DOHH2 (cell line): ENCODE measurements at regions not wholly inside any gene's neighbourhood (a gene's known extent, or its start where the extent isn't known, plus 50 kb on each side); places are given as distances from the start of the nearest gene placed in this dataset.

Experiments used
- EZH2phosphoT487 ChIP-seq: fragments of 200-600 bp; sonication (generic); IDR thresholded peaks from 2 replicates; pipeline ENCODE4 v1.6.1; 2017; ENCODE audit warnings: borderline replicate concordance, mild to moderate bottlenecking, antibody characterized with exemption, low read length, moderate library complexity, mixed read lengths
- TF ChIP-seq, protein P1 (sequence below): fragments of 200-600 bp; sonication (generic); IDR thresholded peaks from one replicate; pipeline ENCODE4 v1.5.1; 2014; ENCODE audit warnings: antibody characterized with exemption, mild to moderate bottlenecking, low read depth, low read length; ENCODE audit not compliant: poor library complexity, severe bottlenecking

DNA sequence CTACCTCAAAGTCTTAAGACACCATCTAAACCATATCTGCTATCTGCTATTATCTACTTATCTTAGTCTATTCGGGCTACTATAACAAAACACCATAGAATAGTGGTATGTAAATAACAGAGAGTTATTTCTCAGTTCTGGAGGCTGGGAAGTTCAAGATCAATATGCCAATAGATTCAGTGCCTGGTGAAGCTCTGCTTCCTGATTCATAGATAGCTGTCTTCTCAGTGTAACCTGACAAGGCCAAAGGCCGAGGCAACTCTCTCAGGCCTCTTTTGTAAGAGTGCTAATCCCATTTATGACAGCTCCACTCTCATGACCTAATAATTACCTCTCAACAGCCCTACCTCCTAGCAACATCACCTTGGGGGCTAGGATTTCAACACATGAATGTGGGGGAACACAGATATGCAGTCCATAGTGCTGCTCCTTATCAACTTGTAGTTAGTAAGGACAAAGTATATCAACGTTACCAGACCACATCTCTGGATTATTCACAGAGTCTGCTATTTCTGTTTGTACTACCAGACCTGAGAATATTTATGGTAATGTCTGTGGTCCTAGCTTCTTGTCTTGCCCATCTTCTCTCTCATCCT, 297.8 kb downstream of the FOXG1 start:
- TF ChIP-seq, protein P1, sequence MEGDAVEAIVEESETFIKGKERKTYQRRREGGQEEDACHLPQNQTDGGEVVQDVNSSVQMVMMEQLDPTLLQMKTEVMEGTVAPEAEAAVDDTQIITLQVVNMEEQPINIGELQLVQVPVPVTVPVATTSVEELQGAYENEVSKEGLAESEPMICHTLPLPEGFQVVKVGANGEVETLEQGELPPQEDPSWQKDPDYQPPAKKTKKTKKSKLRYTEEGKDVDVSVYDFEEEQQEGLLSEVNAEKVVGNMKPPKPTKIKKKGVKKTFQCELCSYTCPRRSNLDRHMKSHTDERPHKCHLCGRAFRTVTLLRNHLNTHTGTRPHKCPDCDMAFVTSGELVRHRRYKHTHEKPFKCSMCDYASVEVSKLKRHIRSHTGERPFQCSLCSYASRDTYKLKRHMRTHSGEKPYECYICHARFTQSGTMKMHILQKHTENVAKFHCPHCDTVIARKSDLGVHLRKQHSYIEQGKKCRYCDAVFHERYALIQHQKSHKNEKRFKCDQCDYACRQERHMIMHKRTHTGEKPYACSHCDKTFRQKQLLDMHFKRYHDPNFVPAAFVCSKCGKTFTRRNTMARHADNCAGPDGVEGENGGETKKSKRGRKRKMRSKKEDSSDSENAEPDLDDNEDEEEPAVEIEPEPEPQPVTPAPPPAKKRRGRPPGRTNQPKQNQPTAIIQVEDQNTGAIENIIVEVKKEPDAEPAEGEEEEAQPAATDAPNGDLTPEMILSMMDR, result no peak
- no peak for TF ChIP-seq EZH2phosphoT487
